ENCODE measurements at regions not wholly inside any gene's neighbourhood (a gene's known extent, or its start where the extent isn't known, plus 50 kb on each side); places are given as distances from the start of the nearest gene placed in this dataset.

- DNase-seq (ENCODE audit: low read depth, low spot score), result no peak
Measured at GRCh38 chr12:130073721-130074120, 88.5 kb upstream of the FZD10 start.

- no peak for DNase-seq (ENCODE audit: low read depth, low spot score)
Measured at GRCh38 chr12:130074661-130075406, 87.4 kb upstream of the FZD10 start.

GRCh38 chr12:130075497-130076076 lies 86.7 kb upstream of the FZD10 start:
- no peak for DNase-seq (ENCODE audit: low read depth, low spot score)

GRCh38 chr12:130076126-130076525 lies 86.1 kb upstream of the FZD10 start:
- no peak for DNase-seq (ENCODE audit: low read depth, low spot score)

- no peak for DNase-seq (ENCODE audit: low read depth, low spot score)
Measured at GRCh38 chr12:130076752-130077151, 85.5 kb upstream of the FZD10 start.

- no peak for DNase-seq (ENCODE audit: low read depth, low spot score)
Measured at GRCh38 chr12:130078852-130079251, 83.4 kb upstream of the FZD10 start.

- DNase-seq (ENCODE audit: low read depth, low spot score), result no peak
Measured at GRCh38 chr12:130079279-130079678, 83.0 kb upstream of the FZD10 start.

GRCh38 chr12:130080205-130080604 lies 82.1 kb upstream of the FZD10 start:
- DNase-seq (ENCODE audit: low read depth, low spot score), result no peak

- DNase-seq (ENCODE audit: low read depth, low spot score), result no peak
Measured at GRCh38 chr12:130081117-130081805, 81.0 kb upstream of the FZD10 start.

- no peak for DNase-seq (ENCODE audit: low read depth, low spot score)
Measured at GRCh38 chr12:130083002-130083401, 79.3 kb upstream of the FZD10 start.

- DNase-seq (ENCODE audit: low read depth, low spot score), result no peak
Measured at GRCh38 chr12:130083734-130084133, 78.5 kb upstream of the FZD10 start.

- no peak for DNase-seq (ENCODE audit: low read depth, low spot score)
Measured at GRCh38 chr12:130084359-130084758, 77.9 kb upstream of the FZD10 start.

- no peak for DNase-seq (ENCODE audit: low read depth, low spot score)
Measured at GRCh38 chr12:130086248-130086647, 76.0 kb upstream of the FZD10 start.

GRCh38 chr12:130086797-130087196 lies 75.5 kb upstream of the FZD10 start:
- no peak for DNase-seq (ENCODE audit: low read depth, low spot score)

GRCh38 chr12:130087222-130087621 lies 75.0 kb upstream of the FZD10 start:
- DNase-seq (ENCODE audit: low read depth, low spot score), result no peak

- DNase-seq (ENCODE audit: low read depth, low spot score), result no peak
Measured at GRCh38 chr12:130088504-130088903, 73.8 kb upstream of the FZD10 start.

- DNase-seq (ENCODE audit: low read depth, low spot score), result no peak
Measured at GRCh38 chr12:130090542-130090941, 71.7 kb upstream of the FZD10 start.

GRCh38 chr12:130093380-130093779 lies 68.9 kb upstream of the FZD10 start:
- no peak for DNase-seq (ENCODE audit: low read depth, low spot score)

GRCh38 chr12:130097342-130097741 lies 64.9 kb upstream of the FZD10 start:
- DNase-seq (ENCODE audit: low read depth, low spot score), result no peak

GRCh38 chr12:130097798-130098255 lies 64.4 kb upstream of the FZD10 start:
- no peak for DNase-seq (ENCODE audit: low read depth, low spot score)

- no peak for DNase-seq (ENCODE audit: low read depth, low spot score)
Measured at GRCh38 chr12:130098301-130099005, 63.8 kb upstream of the FZD10 start.

All from activated CD4-positive, CD25-positive, alpha-beta regulatory T cell treated with anti-CD3 and anti-CD28 coated beads, Interleukin-2, amount 50 U/mL, for 16 hours (primary cell).